ENCODE measurements at regions not wholly inside any gene's neighbourhood (a gene's known extent, or its start where the extent isn't known, plus 50 kb on each side); places are given as distances from the start of the nearest gene placed in this dataset.

DNA sequence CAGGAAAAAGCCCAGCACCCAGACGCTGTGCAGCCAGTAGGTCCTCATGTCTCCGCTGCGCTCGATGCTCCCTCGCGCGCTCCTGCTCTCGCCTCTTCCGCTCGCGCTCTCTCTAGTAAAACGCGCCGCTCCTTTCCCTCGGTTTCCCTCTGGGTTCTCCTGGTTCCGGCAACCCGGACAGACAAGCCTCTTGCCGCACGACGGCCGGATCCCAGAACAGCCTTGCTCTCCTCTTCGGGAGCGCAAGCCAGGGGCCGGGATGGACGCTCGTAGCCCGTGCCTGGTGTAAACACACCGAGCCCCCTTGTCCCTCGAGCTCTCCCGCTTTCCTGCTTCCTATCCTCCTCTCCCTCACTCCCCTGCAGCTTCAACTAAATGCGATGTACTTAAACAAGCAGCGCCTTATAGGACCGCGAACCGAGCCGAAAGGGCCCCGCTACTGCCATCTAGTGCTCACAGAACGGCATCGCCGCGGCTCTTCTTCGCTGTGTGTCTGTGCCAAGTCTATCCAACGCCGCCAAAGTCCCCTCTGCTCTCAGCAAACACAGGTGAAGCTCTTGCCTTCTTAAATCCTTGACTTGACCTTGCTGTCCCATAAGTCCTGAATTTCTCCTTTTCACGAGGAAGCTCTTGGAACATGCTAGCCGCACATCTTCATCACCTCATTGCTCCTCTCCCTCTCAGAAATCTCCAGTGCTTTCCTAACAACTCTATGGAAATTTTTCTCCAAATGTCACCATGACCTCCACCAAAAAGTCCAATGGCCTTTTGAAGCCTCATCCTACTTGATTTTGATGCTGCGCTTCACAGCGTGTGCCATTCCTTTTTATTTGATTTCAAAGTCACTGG lies 1037.2 kb downstream of the IGSF11 start:
- peak; percentile 89 to 93 (median 90) for DNase-seq

GRCh38 chr3:117998071-117998470 lies 1036.6 kb downstream of the IGSF11 start:
- no peak for DNase-seq

GRCh38 chr3:118000219-118000618 lies 1034.4 kb downstream of the IGSF11 start:
- no peak for DNase-seq

- DNase-seq: no peak
Measured at GRCh38 chr3:118001380-118001779, 1033.3 kb downstream of the IGSF11 start.

GRCh38 chr3:118011910-118012309 lies 1022.7 kb downstream of the IGSF11 start:
- no peak for DNase-seq

GRCh38 chr3:118029049-118029448 lies 1005.6 kb downstream of the IGSF11 start:
- DNase-seq: no peak

DNA sequence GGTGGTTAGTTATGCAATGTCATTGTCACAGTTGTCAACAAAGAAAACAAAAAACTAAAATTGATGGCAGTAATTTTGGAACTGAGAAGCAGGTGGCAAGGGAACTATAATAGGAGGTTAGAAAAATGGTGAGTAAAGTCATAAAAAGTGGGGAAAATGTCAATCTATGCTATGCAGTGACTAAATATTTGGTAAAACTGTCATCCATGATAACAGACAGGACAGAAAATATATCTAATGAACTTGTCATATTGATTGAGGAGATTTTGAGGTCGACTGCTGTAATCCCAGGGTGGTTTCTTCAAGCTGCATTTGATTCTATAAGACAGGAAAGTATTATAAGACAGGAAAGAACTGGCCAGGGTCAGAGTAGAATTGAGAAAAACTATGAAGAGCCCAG lies 998.4 kb downstream of the IGSF11 start:
- no peak for DNase-seq

- DNase-seq: no peak
Measured at GRCh38 chr3:118055381-118055780, 979.3 kb downstream of the IGSF11 start.

- DNase-seq: no peak
Measured at GRCh38 chr3:118057086-118057485, 977.6 kb downstream of the IGSF11 start.

DNA sequence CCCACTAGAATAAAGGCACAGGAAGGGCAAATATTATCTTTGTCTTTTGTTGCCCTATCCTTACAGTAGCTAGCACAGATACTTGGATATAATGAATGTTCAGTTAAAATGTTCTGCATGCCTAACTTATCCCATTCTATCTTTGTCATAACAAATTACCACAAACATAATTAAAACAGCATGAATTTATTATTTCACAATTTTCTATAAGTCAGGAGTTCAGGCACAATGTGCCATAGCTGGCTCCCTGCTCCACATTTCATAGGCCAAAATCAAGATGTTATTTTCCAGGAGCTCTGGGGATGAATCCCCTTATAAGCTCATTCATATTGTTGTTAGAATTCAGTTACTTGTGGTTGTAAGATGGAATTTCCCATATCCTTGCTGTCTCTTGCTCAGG lies 975.5 kb downstream of the IGSF11 start:
- no peak for DNase-seq

DNA sequence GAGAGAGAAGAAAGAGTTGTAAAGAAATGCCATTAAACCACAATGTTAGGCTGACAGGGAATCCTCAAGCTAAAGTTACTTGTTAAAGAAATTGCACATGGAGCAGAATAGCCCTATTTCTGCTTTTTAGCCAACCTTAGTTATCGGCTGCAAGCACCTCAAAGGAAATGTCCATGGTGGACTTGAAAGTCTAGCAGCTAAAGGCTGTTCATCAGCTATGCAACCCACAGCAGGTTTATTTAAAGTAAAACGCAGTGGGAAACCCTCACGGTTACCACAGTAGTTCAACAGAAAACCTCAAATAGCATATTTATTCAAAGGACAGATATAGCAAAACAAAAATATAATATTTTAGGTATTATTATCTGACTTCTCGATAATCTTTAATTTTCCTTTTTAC lies 967.2 kb downstream of the IGSF11 start:
- DNase-seq: no peak

DNA sequence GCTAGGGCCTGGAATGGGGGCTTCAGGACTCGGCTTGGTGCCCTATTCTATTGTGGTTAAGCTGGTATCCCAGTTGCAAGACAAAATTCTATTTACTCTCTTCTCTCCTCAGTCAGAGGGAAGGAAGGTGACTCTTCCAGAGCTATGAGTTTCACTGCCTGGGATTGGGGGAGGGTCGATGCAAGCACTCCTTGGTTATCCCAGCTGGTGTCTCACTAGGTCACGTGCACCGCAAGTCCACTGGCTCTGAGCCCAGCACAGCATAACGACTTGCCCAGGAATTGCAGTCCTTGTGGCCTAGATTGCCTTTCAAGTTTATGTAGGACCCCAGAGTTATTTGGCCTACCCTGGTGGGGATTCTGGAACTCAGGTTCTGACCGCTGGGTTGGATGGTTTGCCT lies 958.8 kb downstream of the IGSF11 start:
- no peak for DNase-seq

DNA sequence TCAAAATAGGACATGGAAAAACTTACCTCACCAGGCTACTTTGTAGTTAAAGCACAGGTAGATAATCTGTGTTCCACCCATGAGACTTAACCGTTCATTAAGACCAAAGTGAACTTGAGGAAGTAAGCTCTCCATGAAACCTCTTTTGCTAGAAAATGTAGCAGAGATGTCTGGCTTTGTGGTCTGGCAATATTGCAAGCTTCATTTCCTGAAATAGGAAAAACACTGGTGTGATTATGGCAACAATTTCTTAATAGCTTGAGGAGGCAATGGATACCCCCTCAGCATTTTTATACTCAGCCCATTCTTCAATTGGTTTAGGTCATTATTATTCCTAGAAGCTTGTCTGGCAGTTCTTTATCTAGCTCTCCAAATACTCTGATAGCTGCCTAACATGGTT lies 957.3 kb downstream of the IGSF11 start:
- no peak for DNase-seq

GRCh38 chr3:118080889-118081288 lies 953.8 kb downstream of the IGSF11 start:
- peak in 1 of 3 experiments; percentile 18 for DNase-seq

GRCh38 chr3:118088696-118089095 lies 946.0 kb downstream of the IGSF11 start:
- DNase-seq: no peak

- DNase-seq: no peak
Measured at GRCh38 chr3:118089563-118089962, 945.1 kb downstream of the IGSF11 start.

- DNase-seq: no peak
Measured at GRCh38 chr3:118097226-118097625, 937.4 kb downstream of the IGSF11 start.

GRCh38 chr3:118097660-118098059 lies 937.0 kb downstream of the IGSF11 start:
- DNase-seq: no peak

GRCh38 chr3:118098827-118099226 lies 935.8 kb downstream of the IGSF11 start:
- no peak for DNase-seq

- DNase-seq: no peak
Measured at GRCh38 chr3:118101891-118102290, 932.8 kb downstream of the IGSF11 start.

GRCh38 chr3:118102737-118103136 lies 931.9 kb downstream of the IGSF11 start:
- no peak for DNase-seq

DNA sequence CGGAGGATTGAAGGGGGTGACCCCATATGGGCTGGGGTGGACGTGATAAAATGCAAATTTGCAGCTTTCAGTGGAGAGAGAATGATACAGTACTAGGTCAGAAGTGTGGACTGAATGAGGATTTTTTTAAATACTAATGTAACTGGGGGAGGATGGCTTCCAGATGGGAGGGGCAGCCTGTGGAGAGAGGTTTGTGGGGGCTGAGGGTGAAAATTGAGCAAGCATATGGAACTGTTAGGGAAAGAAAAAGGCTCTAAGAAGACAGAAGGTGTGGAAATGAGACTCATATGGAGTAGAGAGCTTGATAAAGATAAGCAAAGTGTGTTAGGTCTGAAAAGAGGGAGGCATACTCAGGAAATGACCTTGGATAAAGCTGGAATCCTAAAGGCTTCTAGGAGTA lies 926.4 kb downstream of the IGSF11 start:
- DNase-seq: no peak

DNA sequence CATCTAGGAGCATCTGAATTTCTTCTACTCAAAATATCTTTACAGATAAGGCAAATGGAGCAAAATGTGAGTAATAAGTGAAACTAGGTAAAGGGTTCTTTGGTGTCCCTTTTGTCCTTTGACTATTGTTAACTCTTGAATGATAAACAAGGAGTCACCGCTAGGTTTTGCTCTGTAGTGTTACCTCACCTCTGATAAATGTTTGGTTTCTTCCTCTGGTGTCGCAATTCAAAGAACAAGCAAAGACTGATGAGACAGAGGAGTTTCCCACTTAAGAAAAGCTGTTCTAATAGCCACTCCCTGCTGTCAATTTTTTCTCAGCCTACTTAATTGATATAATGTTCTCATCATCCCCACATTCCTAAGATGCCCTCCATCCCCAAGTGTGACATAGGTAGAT lies 925.9 kb downstream of the IGSF11 start:
- no peak for DNase-seq

DNA sequence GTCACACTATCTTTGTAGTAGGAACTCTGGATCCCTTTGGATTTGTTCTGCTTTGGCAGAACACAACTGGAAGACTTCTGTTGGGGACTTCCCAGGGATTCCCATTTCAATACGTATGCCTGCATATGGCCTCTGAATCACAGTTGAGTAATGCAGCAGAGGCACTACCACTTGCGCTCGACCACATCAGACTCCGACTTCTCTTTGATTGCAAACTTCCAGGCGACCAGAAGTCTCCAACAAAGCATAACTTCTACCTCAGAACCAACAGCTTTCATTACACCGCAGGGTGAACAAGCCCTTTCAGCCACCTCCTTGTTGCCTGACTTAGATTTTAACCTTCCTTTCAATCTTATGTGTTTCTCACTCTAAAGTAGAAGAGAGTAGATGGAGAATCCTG lies 924.4 kb downstream of the IGSF11 start:
- DNase-seq: no peak

- no peak for DNase-seq
Measured at GRCh38 chr3:118116991-118117390, 917.7 kb downstream of the IGSF11 start.
